Neutrophil (primary cell): ENCODE measurements at regions not wholly inside any gene's neighbourhood (a gene's known extent, or its start where the extent isn't known, plus 50 kb on each side); places are given as distances from the start of the nearest gene placed in this dataset.

ENCODE experiments used
- H3K27ac ChIP-seq: fragments of 200-600 bp; sonication (generic); 2 replicates; pipeline ENCODE4 v1.5.1; 2016; ENCODE audit warnings: mild to moderate bottlenecking, moderate library complexity
- H3K27me3 ChIP-seq: fragments of 200-600 bp; sonication (generic); 2 replicates; pipeline ENCODE4 v1.6.0; 2016; ENCODE audit warnings: mild to moderate bottlenecking
- H3K36me3 ChIP-seq: fragments of 200-600 bp; sonication (generic); 2 replicates; pipeline ENCODE4 v1.5.1; 2017
- H3K4me1 ChIP-seq, 2 experiments: fragments of 200-600 bp in 1 of 2; sonication (generic) in 1 of 2; 1 replicate in 1 of 2; 2 replicates in 1 of 2; pipeline versions ENCODE4 v1.5.1 to v1.6.1; 2013 to 2016; ENCODE audit warnings: low read depth in 1 of 2, low read length in 1 of 2, mild to moderate bottlenecking in 1 of 2, moderate library complexity in 1 of 2; ENCODE audit not compliant: control insufficient read depth in 1 of 2, insufficient read depth in 1 of 2
- H3K4me3 ChIP-seq, 2 experiments: fragments of 200-600 bp in 1 of 2; sonication (generic) in 1 of 2; 1 replicate in 1 of 2; 2 replicates in 1 of 2; pipeline ENCODE4 v1.5.1; 2013 to 2016; ENCODE audit warnings: low read depth in 1 of 2, low read length in 1 of 2, mild to moderate bottlenecking in 1 of 2, moderate library complexity in 1 of 2
- H3K9me3 ChIP-seq: fragments of 200-600 bp; sonication (generic); 2 replicates; pipeline ENCODE4 v1.5.1; 2016
- CTCF ChIP-seq: fragments of 200-600 bp; sonication (generic); IDR thresholded peaks from 2 replicates; pipeline ENCODE4 v1.5.1; 2016; ENCODE audit warnings: antibody characterized with exemption

DNA sequence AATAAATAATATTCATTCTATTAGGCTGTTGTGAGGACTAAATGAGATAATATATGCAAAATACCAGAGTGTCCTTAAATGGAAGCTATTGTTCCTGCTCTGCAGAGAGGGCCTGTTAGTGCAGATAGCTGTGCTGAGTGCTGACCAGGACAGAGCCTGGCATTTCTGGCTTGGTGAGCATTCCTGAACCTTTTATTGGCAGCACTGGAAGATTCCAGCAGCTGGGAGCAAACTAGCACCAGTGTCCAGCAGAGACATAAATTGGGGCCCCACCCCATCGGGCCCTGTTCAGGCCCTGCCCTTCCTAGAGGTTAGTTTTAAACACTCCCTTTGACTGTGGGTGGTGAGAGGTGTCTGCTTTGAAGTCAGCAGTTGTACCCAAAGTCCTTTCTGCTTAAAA, 85.9 kb upstream of the GADD45A start:
- TF ChIP-seq CTCF: no peak
- H3K9me3 ChIP-seq: no peaks in the 10 kb centered on the region
- no peaks in the 10 kb centered on the region for H3K4me1 ChIP-seq
- H3K4me3 ChIP-seq: no peak overlapping the region
- H3K36me3 ChIP-seq: no peaks in the 10 kb centered on the region
- H3K27ac ChIP-seq: no peak overlapping the region
- H3K27me3 ChIP-seq: no peaks in the 10 kb centered on the region

DNA sequence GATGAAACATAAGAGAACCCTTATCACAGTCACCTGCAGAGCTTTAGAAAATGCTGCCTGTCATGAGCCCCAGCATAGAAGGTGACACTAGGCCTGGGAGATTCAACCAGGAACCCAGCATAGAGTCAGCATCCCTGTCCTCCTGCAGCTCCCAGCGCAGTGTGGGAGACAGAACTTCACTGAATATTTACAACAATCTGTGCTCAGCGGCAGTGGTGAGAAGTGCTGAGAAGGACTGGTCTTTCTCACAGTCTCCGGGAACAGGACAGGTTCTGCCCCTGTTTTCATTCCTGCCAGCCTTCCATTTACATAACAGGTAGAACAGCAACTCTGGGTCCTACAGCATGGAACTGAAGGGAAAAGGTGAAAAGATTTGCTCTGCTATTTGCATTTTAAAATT, 83.5 kb upstream of the GADD45A start:
- no peaks in the 10 kb centered on the region for H3K27me3 ChIP-seq
- H3K9me3 ChIP-seq: no peaks in the 10 kb centered on the region
- no peak for TF ChIP-seq CTCF
- H3K4me3 ChIP-seq: no peak overlapping the region
- H3K4me1 ChIP-seq: no peaks in the 10 kb centered on the region
- H3K36me3 ChIP-seq: no peaks in the 10 kb centered on the region
- no peak overlapping the region for H3K27ac ChIP-seq

DNA sequence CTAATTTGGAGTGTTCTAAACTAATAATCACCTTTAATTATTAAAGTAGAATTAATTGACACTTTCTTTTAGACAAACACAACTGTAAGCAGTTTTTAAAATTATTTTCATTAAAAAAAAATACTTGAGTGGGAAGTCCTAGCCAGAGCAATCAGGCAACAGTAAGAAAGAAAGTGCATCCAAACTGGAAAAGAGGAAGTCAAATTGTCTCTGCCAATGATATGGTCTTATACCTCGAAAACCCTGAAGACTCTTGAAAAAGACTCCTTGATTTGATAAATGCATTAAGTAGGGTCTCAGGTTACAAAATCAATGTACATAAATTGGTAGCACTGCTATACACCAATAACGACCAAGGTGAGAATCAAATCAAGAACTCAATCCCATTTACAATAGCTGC, 83.0 kb upstream of the GADD45A start:
- Histone ChIP-seq H3K9me3 (no peaks in the 10 kb centered on the region), H3K27me3 (no peaks in the 10 kb centered on the region), H3K4me3 (no peak overlapping the region), H3K27ac (no peak overlapping the region), H3K36me3 (no peaks in the 10 kb centered on the region), H3K4me1 (no peaks in the 10 kb centered on the region)
- no peak for TF ChIP-seq CTCF

DNA sequence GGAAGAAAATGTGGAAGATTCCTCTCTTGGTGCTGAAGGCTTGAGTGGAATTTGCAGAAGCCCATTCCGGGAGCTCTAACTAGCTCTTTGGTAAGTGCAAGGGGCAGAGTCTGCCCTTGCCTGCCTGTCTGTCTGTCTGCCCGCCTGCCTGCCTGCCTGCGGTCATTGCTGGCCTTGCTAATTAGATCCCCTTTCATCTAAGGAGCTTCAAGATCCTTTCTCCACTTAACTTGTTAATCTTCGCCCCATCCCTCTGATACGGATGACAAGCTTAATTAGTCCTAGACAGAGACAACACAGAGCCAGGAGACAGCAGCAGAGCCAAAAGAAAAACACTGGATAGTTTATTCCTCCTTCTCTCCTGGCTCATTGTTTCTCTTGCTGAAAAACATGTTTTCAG, 80.2 kb upstream of the GADD45A start:
- H3K4me1 ChIP-seq: no peaks in the 10 kb centered on the region
- H3K27ac ChIP-seq: no peak overlapping the region
- no peaks in the 10 kb centered on the region for H3K27me3 ChIP-seq
- H3K9me3 ChIP-seq: no peaks in the 10 kb centered on the region
- no peaks in the 10 kb centered on the region for H3K36me3 ChIP-seq
- TF ChIP-seq CTCF: no peak
- no peak overlapping the region for H3K4me3 ChIP-seq

- Histone ChIP-seq H3K9me3 (no peaks in the 10 kb centered on the region), H3K4me1 (no peaks in the 10 kb centered on the region), H3K27ac (no peak overlapping the region), H3K27me3 (no peaks in the 10 kb centered on the region), H3K36me3 (no peaks in the 10 kb centered on the region), H3K4me3 (no peak overlapping the region)
- no peak for TF ChIP-seq CTCF
These were observed 79.7 kb upstream of the GADD45A start for GRCh38 chr1:67605209-67605780.

DNA sequence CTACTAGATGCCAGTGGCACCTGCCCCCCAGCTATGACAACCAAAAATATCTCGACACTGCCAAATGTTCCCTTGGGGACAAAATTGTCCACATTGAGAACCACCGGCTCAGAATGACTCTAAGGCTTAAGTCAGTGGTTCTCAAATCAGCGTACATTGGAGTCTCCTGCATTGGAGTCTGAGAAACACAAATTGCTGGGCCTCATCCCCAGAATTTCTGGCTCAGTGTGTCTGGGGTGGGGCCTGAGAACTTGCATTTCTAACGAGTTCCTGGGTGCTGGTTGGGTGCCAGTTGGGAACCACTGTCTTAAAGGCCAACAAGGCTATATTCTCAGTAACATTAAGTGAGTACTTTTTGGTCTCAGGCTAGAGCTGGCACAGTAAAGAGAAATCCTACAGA, 77.7 kb upstream of the GADD45A start:
- Histone ChIP-seq H3K4me3 (no peak overlapping the region), H3K27me3 (peaks cover 5% of the 10 kb centered on the region), H3K9me3 (no peaks in the 10 kb centered on the region), H3K36me3 (no peaks in the 10 kb centered on the region), H3K4me1 (no peaks in the 10 kb centered on the region), H3K27ac (no peak overlapping the region)
- TF ChIP-seq CTCF: no peak
